H1 (cell line): ENCODE measurements at regions not wholly inside any gene's neighbourhood (a gene's known extent, or its start where the extent isn't known, plus 50 kb on each side); places are given as distances from the start of the nearest gene placed in this dataset.

Source experiments
- EGR1 ChIP-seq: IDR thresholded peaks from 2 replicates; pipeline ENCODE4 v1.6.1; 2011; ENCODE audit warnings: low read depth, low read length, borderline replicate concordance
- JUN ChIP-seq: IDR thresholded peaks from 2 replicates; pipeline ENCODE4 v1.6.1; 2011; ENCODE audit warnings: low read depth, mild to moderate bottlenecking, improper control_type of control experiment, low read length
- POLR2A ChIP-seq, 2 experiments: IDR thresholded peaks; 1 replicate in 1 of 2; 2 replicates in 1 of 2; pipeline ENCODE4 v1.6.1; 2011; ENCODE audit warnings: low read depth in 2 of 2, low read length in 2 of 2, mild to moderate bottlenecking in 2 of 2; ENCODE audit errors: control extremely low read depth in 1 of 2
- POLR2AphosphoS5 ChIP-seq: IDR thresholded peaks from 2 replicates; pipeline ENCODE4 v1.6.1; 2011; ENCODE audit warnings: low read depth, low read length
- TF ChIP-seq, protein P1 (sequence below), 3 experiments: IDR thresholded peaks; 1 replicate in 2 of 3; 2 replicates in 1 of 3; pipeline versions ENCODE4 v1.5.1 to v1.6.1; 2011; ENCODE audit warnings: low read length in 3 of 3, mild to moderate bottlenecking in 3 of 3, inconsistent platforms in 2 of 3, low read depth in 1 of 3, moderate library complexity in 1 of 3; ENCODE audit not compliant: insufficient read depth in 1 of 3; ENCODE audit errors: control extremely low read depth in 1 of 3

DNA sequence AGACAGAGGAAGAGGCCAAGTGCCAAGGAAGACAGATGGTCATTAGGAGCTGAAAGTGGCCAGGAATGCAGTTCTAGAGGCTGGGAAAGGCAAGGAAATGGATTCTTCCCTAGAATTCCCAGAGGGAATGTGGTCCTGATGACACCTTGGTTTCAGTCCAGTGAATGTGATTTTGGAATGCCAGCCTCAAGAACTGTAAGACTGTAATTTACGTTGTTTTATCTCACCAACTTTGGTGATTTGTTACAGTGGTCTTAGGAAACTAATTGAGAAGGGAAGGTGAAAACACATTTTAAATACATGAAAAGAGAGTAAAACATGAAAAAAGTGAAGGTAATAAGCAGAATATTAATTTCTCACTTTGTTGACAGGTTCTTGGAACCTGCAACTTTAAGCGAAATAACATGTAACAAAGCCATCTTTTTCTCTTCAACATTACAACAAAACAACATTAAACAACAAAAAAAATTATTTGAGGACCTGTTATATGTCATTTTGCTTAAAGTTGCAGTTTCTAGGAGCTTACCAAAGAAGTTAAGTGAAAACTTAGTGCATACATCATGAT is 370.2 kb downstream of the METTL4 start:
- TF ChIP-seq POLR2A (IDR thresholded peaks at IDR 0.05; ENCODE audit: control extremely low read depth in 1 of 2, low read depth in 2 of 2, low read length in 2 of 2) (no peak), JUN (no peak), EGR1 (no peak), POLR2AphosphoS5 (no peak)
- TF ChIP-seq, protein P1, sequence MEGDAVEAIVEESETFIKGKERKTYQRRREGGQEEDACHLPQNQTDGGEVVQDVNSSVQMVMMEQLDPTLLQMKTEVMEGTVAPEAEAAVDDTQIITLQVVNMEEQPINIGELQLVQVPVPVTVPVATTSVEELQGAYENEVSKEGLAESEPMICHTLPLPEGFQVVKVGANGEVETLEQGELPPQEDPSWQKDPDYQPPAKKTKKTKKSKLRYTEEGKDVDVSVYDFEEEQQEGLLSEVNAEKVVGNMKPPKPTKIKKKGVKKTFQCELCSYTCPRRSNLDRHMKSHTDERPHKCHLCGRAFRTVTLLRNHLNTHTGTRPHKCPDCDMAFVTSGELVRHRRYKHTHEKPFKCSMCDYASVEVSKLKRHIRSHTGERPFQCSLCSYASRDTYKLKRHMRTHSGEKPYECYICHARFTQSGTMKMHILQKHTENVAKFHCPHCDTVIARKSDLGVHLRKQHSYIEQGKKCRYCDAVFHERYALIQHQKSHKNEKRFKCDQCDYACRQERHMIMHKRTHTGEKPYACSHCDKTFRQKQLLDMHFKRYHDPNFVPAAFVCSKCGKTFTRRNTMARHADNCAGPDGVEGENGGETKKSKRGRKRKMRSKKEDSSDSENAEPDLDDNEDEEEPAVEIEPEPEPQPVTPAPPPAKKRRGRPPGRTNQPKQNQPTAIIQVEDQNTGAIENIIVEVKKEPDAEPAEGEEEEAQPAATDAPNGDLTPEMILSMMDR (IDR thresholded peaks at IDR 0.05; ENCODE audit: control extremely low read depth in 1 of 3, insufficient read depth in 1 of 3, low read depth in 1 of 3, low read length in 3 of 3) = no peak
